Central memory CD8-positive, alpha-beta T cell (primary cell): ENCODE measurements at regions not wholly inside any gene's neighbourhood (a gene's known extent, or its start where the extent isn't known, plus 50 kb on each side); places are given as distances from the start of the nearest gene placed in this dataset.

Source experiments
- ATAC-seq: fragments of 150-1000 bp; cut with Tn5 transposase; replicated peaks from 2 replicates; pipeline ENCODE4 v1.10.0; 2022; ENCODE audit warnings: mild to moderate bottlenecking, moderate FRiP score, moderate number of reproducible peaks; ENCODE audit not compliant: poor library complexity, severe bottlenecking; ENCODE audit errors: extremely low read depth
- DNase-seq, 2 donors: peaks; one replicate each; pipeline ENCODE4 v3.0.0; 2021; ENCODE audit warnings: low spot score in 2 of 2
- H3K27ac Mint-ChIP-seq: one replicate; pipeline ENCODE4 v1.8.0; 2022; ENCODE audit warnings: low read depth, mild to moderate bottlenecking, moderate library complexity, mixed read lengths
- H3K27me3 Mint-ChIP-seq: one replicate; pipeline ENCODE4 v1.8.0; 2022; ENCODE audit warnings: mixed read lengths
- H3K36me3 Mint-ChIP-seq: one replicate; pipeline ENCODE4 v1.8.0; 2022; ENCODE audit warnings: mild to moderate bottlenecking, moderate library complexity, mixed read lengths; ENCODE audit not compliant: insufficient read depth
- H3K4me1 Mint-ChIP-seq: one replicate; pipeline ENCODE4 v1.8.0; 2022; ENCODE audit warnings: mixed read lengths
- H3K4me3 Mint-ChIP-seq: one replicate; pipeline ENCODE4 v1.8.0; 2022; ENCODE audit warnings: mild to moderate bottlenecking, moderate library complexity, mixed read lengths
- H3K9me3 Mint-ChIP-seq: one replicate; pipeline ENCODE4 v1.8.0; 2022; ENCODE audit warnings: mixed read lengths

DNA sequence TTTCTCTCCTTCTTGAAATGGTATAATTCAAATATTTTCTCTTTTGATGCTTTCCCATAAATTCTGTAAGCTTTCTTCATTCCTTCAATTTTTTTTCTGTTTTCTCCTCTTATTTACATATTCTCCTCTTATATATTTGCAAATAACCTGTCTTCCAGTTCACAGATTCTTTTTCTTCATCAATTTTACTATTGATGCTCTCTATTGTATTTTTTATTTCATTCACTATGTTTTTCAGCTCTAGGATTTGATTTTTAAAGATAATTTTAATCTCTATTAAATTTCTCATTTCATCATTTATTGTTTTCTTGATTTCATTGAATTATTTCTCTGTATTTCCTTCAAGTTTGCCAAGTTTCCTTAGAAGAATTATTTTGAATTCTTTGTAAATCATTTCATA lies 54.0 kb upstream of the PRPS1L1 start:
- peaks cover 44% of the 10 kb centered on the region for H3K27me3 Mint-ChIP-seq
- no peak overlapping the region for H3K4me3 Mint-ChIP-seq
- H3K4me1 Mint-ChIP-seq, result no peaks in the 10 kb centered on the region
- H3K36me3 Mint-ChIP-seq, result no peaks in the 10 kb centered on the region
- peaks cover 16% of the 10 kb centered on the region for H3K9me3 Mint-ChIP-seq
- H3K27ac Mint-ChIP-seq, result no peak overlapping the region
- no peak for ATAC-seq
- DNase-seq, result no peak

DNA sequence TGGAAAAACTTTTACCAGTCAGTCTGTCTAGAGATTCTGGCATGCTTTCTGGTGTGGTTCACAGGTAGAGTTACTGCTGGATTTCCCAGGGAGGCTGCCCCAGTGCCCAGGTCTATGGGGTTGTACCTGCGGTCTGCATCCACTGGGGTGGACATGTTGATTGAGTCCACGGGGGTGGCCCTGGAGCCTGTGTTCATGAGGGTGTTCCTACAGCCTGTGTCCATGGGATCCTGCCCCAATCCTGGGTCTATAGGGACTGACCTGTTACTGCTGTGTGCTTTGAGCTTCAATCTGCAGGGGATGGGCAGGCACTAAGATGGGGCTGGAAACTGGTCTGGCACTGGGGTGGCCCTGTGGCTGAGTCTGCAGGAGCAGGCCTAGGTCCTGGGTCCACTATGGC lies 54.5 kb upstream of the PRPS1L1 start:
- Mint-ChIP-seq H3K27ac (no peak overlapping the region), H3K4me3 (no peak overlapping the region), H3K4me1 (no peaks in the 10 kb centered on the region), H3K9me3 (peaks cover 16% of the 10 kb centered on the region), H3K27me3 (peaks cover 49% of the 10 kb centered on the region), H3K36me3 (no peaks in the 10 kb centered on the region)
- DNase-seq, result no peak
- ATAC-seq, result no peak

DNA sequence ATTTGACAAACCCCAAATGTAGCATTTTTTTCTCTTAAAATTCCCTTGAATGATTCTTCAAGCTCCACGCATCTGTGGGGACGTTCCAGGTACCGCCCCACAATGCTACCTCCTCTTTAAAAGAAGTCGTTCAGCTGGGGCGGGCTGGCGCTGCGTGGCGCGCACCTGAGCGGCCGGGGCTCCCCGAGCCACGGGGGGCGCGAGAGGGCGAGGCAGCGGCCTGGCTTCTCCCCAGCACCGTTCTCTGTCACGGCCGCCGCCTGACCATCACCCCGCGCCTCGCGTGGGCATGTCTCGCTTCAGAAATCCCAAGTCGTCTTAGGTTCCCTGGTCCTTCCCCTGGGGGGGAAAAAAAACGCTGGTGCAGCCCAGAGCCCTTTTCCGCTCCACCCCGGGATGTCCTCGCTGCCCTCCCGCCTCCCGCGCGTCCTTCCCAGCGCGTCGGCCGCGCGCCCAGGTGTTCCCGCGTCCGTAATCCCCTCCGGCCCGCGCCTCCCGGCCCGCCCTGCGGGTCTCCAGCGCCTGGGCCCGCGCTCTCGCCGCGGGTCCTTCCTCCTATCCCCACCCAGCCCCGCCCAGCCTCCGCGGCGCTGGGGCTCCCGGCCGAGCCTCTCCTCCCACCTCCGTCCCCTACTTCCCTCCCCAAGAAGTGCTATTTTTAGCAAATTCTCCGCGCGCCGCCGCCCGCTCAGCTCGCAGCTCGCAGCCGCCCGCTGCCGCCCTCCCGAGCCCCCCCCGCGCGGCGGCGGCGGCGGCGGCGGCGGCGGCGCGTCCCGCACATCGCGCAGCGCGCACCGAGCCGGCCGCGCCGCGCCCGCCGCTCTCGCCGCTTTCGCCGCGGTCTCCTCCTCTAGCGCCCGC lies 58.7 kb upstream of the PRPS1L1 start:
- DNase-seq (no peak), ATAC-seq (no peak)
- Mint-ChIP-seq H3K36me3 (no peaks in the 10 kb centered on the region), H3K4me3 (peak overlapping the region; percentile 77), H3K27ac (no peak overlapping the region), H3K9me3 (peaks cover 5% of the 10 kb centered on the region), H3K27me3 (peaks cover 51% of the 10 kb centered on the region), H3K4me1 (peaks cover 4% of the 10 kb centered on the region)

DNA sequence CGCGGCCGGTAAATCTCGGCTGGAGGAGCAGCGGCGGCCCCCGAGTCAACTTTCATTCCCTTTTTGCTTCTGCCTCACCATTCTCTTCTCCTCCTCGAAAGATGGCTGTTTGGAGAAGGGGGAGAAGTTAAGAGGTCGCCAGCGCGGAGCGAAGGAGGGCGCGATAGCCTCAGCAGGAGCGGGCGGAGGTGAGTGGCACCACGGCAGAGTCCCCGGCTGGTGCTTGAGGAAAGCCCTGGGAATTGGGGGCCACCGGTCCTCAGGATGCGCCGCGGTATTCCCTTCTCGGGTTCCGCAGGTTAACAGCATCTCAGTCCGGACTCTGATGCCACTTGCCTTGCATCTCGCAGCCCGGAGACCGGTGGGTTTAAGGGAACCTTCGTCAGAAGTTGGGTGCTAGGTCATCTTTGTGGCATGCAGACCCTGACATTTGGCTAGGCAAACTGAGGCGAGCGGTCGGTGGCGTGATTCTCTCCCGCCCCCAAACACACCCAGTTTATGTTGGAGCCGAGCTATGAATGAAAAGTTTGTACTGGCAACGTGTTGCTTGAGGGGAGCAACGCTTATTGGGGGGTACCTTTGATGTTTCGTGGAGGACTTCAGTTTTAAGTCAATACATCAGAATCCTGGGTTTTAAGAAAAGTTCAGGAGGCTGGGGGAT lies 59.5 kb upstream of the PRPS1L1 start:
- H3K4me3 Mint-ChIP-seq, result peak overlapping the region; percentile 77
- no peaks in the 10 kb centered on the region for H3K9me3 Mint-ChIP-seq
- H3K4me1 Mint-ChIP-seq, result peaks cover 4% of the 10 kb centered on the region
- peaks cover 45% of the 10 kb centered on the region for H3K27me3 Mint-ChIP-seq
- H3K36me3 Mint-ChIP-seq, result no peaks in the 10 kb centered on the region
- ATAC-seq (no peak), DNase-seq (no peak)
- no peak overlapping the region for H3K27ac Mint-ChIP-seq

DNA sequence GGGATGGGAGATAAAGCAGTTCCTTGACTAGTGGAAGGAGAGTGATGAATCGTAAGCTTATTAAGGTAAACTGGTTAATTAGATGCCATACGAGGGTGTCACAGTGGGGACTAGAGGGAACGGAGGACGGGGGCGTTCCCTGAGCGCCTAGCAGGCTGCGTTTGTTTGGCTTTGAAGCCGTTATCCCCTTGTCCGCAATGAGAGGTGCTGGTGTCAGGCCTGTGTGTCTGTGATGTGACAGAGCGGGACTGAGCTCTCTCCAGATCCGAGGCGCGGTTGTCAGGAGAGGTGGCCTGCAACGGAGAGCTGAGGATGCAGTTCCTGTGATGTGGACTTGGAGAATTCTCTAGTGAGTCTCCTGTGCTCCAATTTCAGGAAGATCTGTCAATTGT lies 60.0 kb upstream of the PRPS1L1 start:
- Mint-ChIP-seq H3K9me3 (no peaks in the 10 kb centered on the region), H3K27ac (no peak overlapping the region), H3K36me3 (no peaks in the 10 kb centered on the region), H3K4me1 (peaks cover 4% of the 10 kb centered on the region), H3K27me3 (peaks cover 45% of the 10 kb centered on the region), H3K4me3 (peak overlapping the region; percentile 77)
- DNase-seq (no peak), ATAC-seq (no peak)

DNA sequence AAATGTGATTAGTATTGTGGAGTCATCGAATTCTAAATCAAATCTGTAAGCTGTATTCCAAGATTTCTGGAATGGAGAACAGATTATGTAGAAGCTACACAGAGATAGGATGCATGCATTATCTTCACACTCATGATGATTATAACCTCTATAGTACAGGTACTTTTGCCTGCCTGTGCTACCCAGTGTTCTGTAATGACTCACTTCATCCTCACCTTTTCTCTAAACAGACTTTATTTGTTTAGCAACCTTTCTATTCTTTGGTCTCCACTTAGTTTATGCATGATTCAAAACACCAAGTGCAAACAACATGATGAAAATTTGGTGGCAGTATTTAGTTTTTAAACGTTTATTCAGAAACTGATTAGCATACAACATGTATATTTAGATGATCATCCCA lies 68.4 kb upstream of the PRPS1L1 start:
- Mint-ChIP-seq H3K27ac (no peak overlapping the region), H3K4me3 (no peak overlapping the region), H3K9me3 (no peaks in the 10 kb centered on the region), H3K27me3 (no peaks in the 10 kb centered on the region), H3K36me3 (no peaks in the 10 kb centered on the region), H3K4me1 (peaks cover 2% of the 10 kb centered on the region)
- no peak for ATAC-seq
- no peak for DNase-seq

DNA sequence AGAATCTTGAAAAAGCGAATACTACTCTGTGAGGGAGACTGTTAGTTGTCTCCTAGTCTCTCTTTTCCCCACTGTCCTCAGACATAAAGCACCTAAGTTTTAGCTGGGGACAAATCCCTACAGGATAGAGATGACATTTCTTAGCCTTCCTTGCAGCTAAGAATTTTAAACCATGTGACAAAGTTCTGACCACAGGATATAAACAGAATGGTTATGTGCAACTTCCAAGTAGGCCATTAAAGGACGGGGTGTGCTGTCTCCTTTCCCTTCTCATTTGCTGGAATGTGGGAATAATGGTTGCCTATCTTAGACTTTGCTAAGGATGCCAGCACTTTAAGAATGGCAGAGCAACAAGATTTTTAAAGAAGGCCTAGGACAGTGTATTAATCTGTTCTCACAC lies 74.9 kb upstream of the PRPS1L1 start:
- Mint-ChIP-seq H3K4me1 (no peaks in the 10 kb centered on the region), H3K27me3 (no peaks in the 10 kb centered on the region), H3K4me3 (no peak overlapping the region), H3K36me3 (no peaks in the 10 kb centered on the region), H3K27ac (no peak overlapping the region), H3K9me3 (no peaks in the 10 kb centered on the region)
- DNase-seq (no peak), ATAC-seq (no peak)

DNA sequence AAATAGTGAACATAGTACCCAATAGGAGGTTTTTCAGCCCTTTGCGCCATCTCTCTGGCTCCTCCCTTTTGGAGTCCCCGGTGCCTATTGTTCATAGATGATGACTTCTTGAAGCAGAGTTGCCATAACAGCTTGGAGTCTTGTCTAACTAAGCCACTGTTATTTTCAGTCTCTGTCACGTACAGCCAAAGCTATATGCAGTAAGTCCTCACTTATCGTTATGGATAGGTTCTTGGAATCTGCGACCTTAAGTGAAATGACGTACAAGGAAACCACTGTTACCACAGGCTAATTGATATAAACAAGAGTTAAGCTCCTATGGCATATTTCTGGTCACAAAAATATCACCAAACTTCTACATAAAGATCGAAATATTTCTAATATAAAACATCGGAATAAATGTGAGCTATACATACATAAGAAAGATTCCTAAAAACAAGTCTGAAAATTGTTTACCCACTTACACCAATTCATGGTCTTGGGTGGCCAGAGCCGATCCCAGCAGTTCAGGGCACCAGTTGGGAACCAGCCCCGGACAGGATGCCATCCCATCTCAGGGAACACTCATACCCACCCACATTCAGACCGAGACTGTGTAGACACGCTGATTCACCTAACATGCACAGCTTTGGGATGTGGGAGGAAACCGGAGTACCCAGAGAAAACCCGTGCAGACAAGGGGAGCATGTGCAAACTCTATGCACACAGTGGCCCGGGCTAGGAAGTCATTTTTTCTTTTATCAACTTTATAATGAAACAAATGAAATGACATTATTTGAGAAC lies 76.0 kb upstream of the PRPS1L1 start:
- Mint-ChIP-seq H3K4me1 (no peaks in the 10 kb centered on the region), H3K27ac (no peak overlapping the region), H3K9me3 (no peaks in the 10 kb centered on the region), H3K36me3 (no peaks in the 10 kb centered on the region), H3K4me3 (no peak overlapping the region), H3K27me3 (no peaks in the 10 kb centered on the region)
- DNase-seq (no peak), ATAC-seq (no peak)

DNA sequence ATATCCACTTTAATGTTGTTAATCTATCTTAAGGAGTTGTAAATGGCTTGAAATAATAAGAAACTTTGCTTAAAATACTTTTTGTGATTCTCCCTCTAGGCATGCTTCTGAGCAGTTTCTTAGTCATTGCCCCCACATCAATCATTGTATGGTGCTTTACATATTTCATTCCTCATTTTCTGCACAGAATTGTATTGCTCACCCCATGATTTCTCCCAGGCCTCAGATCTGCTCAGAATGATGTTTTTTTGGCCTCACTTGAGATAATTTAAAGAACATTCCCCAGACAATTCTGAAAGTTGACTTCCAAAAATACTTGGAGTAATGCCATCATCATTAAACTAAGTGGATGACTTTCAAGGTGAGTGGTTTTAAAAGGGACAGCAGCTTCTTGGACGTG lies 82.1 kb upstream of the PRPS1L1 start:
- Mint-ChIP-seq H3K9me3 (no peaks in the 10 kb centered on the region), H3K27me3 (peaks cover 16% of the 10 kb centered on the region), H3K4me1 (no peaks in the 10 kb centered on the region), H3K27ac (no peak overlapping the region), H3K4me3 (no peak overlapping the region), H3K36me3 (no peaks in the 10 kb centered on the region)
- DNase-seq (no peak), ATAC-seq (no peak)

DNA sequence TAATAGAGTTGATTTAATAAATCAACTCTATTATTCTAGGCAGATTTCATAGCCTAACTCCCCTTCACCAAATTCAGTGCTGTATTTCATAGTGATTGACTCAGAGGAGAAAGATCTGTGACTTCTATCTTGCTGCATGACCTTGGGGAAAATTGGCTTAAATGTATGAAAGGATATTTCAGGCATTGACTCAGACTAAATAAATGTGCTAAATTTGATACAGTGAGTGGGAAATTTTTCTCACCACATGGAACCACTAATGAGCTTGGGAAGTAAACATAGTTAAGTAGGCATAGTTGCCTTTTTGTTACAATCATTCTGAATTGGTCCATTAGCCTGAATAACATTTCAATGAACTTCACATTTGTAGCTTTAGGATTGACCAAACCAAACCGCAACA lies 89.0 kb upstream of the PRPS1L1 start:
- H3K27me3 Mint-ChIP-seq, result no peaks in the 10 kb centered on the region
- no peak overlapping the region for H3K27ac Mint-ChIP-seq
- DNase-seq, result no peak
- no peak overlapping the region for H3K4me3 Mint-ChIP-seq
- H3K36me3 Mint-ChIP-seq, result no peaks in the 10 kb centered on the region
- no peak for ATAC-seq
- H3K9me3 Mint-ChIP-seq, result no peaks in the 10 kb centered on the region
- no peaks in the 10 kb centered on the region for H3K4me1 Mint-ChIP-seq

DNA sequence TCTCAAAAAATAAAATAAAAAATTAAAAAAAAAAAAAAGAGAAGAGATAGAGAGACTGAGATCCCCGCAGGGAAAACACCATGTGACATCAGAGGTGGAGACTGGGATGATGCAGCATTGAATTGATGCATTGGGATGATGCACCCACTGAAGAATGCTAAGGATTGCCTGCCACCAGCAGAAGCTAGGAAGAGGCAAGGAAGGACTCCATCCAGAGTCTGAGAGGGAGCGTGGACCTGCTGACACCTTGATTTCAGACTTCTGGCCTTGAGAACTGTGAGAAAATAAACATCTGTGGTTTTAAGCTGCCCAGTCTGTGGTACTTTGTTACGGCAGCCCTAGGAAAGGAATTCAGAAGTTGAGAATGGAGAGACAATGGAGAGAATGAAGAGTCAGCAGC lies 89.8 kb upstream of the PRPS1L1 start:
- no peak overlapping the region for H3K4me3 Mint-ChIP-seq
- ATAC-seq, result no peak
- no peaks in the 10 kb centered on the region for H3K36me3 Mint-ChIP-seq
- no peaks in the 10 kb centered on the region for H3K4me1 Mint-ChIP-seq
- no peak overlapping the region for H3K27ac Mint-ChIP-seq
- H3K9me3 Mint-ChIP-seq, result no peaks in the 10 kb centered on the region
- DNase-seq, result no peak
- no peaks in the 10 kb centered on the region for H3K27me3 Mint-ChIP-seq

DNA sequence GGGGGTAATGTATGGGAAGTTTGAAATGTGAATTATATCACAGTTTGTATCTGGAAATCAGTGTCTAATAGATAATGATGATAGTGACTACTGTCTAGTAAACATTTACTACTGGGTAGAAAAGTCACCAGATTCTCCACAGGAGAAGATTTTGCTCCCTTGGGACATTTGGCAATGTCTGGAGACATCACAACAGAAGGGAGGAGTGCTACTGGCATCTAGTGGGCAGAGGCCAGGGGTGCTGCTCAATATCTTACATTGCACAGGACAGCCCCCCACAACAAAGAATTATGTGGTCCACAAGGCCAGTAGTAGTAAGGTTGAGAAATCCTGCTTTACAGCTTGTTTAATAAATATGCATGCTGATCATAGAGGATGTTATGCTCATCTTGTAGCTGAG lies 92.3 kb upstream of the PRPS1L1 start:
- no peak for DNase-seq
- no peak overlapping the region for H3K27ac Mint-ChIP-seq
- no peak overlapping the region for H3K4me3 Mint-ChIP-seq
- no peaks in the 10 kb centered on the region for H3K27me3 Mint-ChIP-seq
- no peaks in the 10 kb centered on the region for H3K9me3 Mint-ChIP-seq
- no peaks in the 10 kb centered on the region for H3K4me1 Mint-ChIP-seq
- no peak for ATAC-seq
- H3K36me3 Mint-ChIP-seq, result no peaks in the 10 kb centered on the region
